Left cardiac atrium (tissue), 4 donors: ENCODE measurements at regions not wholly inside any gene's neighbourhood (a gene's known extent, or its start where the extent isn't known, plus 50 kb on each side); places are given as distances from the start of the nearest gene placed in this dataset.
A peak's percentile ranks its signal among the peaks of the same experiment; 100 is the strongest.

Experiments used
- ATAC-seq, 2 donors: fragments of 200-7000 bp; cut with Tn5 transposase; one replicate each; pipeline ENCODE4 v1.9.1; 2020; ENCODE audit warnings: mild to moderate bottlenecking in 2 of 2, moderate library complexity in 2 of 2
- DNase-seq: peaks from one replicate; pipeline ENCODE4 v3.0.0-alpha.2; 2020
- intact Hi-C, 2 donors: fragments of 100-400 bp; cut with DNase I; formaldehyde crosslinking; loops; one replicate each; pipeline versions ENCODE4 v1.14.1 to v1.15.1; 2022 to 2023
- donor health status: DM: no; HTN: yes; CAD: no.
- donor health status: DM: no; HTN: yes; CAD: no; lungs with severe emphysema.
- donor health status: DM: yes; HTN: yes; CAD: no.
- donor health status: Dilated cardiomyopathy.

GRCh38 chr2:65744477-65745200 lies 312.2 kb upstream of the SPRED2 start:
- no peak for ATAC-seq
- DNase-seq, result no peak
- intact Hi-C loops, result no loop called here

GRCh38 chr2:65742977-65743376 lies 310.6 kb upstream of the SPRED2 start:
- intact Hi-C loops, result no loop called here
- ATAC-seq (no peak), DNase-seq (no peak)

- no peak for DNase-seq
- ATAC-seq, result no peak
- intact Hi-C loops, result no loop called here
These were observed 307.5 kb upstream of the SPRED2 start for GRCh38 chr2:65739927-65740326.

- peak; percentile 27 to 85 for ATAC-seq
- DNase-seq, result no peak
- intact Hi-C loops, result no loop called here
These were observed 305.1 kb upstream of the SPRED2 start for GRCh38 chr2:65737452-65738011.

- intact Hi-C loops, result no loop called here
- ATAC-seq (no peak), DNase-seq (no peak)
These were observed 299.1 kb upstream of the SPRED2 start for GRCh38 chr2:65731476-65731875.

GRCh38 chr2:65730186-65730585 lies 297.8 kb upstream of the SPRED2 start:
- ATAC-seq, result no peak
- intact Hi-C loops, result no loop called here
- no peak for DNase-seq

GRCh38 chr2:65729246-65729645 lies 296.8 kb upstream of the SPRED2 start:
- intact Hi-C loops, result no loop called here
- ATAC-seq (no peak), DNase-seq (no peak)

- ATAC-seq (no peak), DNase-seq (no peak)
- intact Hi-C loops, result no loop called here
These were observed 296.2 kb upstream of the SPRED2 start for GRCh38 chr2:65728477-65729180.

- ATAC-seq (no peak), DNase-seq (no peak)
- intact Hi-C loops, result no loop called here
These were observed 295.4 kb upstream of the SPRED2 start for GRCh38 chr2:65727816-65728215.

- DNase-seq (no peak), ATAC-seq (no peak)
- intact Hi-C loops, result no loop called here
These were observed 295.0 kb upstream of the SPRED2 start for GRCh38 chr2:65727381-65727780.

GRCh38 chr2:65724752-65725151 lies 292.4 kb upstream of the SPRED2 start:
- no peak for DNase-seq
- no peak for ATAC-seq
- intact Hi-C loops, result loop anchor here in 1 of 2 donors (5.0 kb wide), 1 partner anchor 703 kb away; no protein-coding TSS in a partner anchor

GRCh38 chr2:65724336-65724735 lies 291.9 kb upstream of the SPRED2 start:
- intact Hi-C loops, result loop anchor here in 1 of 2 donors (5.0 kb wide), 1 partner anchor 703 kb away; no protein-coding TSS in a partner anchor
- no peak for ATAC-seq

GRCh38 chr2:65722028-65722778 lies 289.8 kb upstream of the SPRED2 start:
- ATAC-seq (peak; percentile 86 to 87), DNase-seq (peak; percentile 50)
- intact Hi-C loops, result loop anchor here in 1 of 2 donors (5.0 kb wide), 1 partner anchor 705 kb away; no protein-coding TSS in a partner anchor

More at GRCh38 chr2:65724336-65724735, 291.9 kb upstream of the SPRED2 start:
- no peak for DNase-seq

- intact Hi-C loops, result no loop called here
- ATAC-seq, result no peak
- DNase-seq, result no peak
These were observed 284.3 kb upstream of the SPRED2 start for GRCh38 chr2:65716698-65717097.

GRCh38 chr2:65715323-65715722 lies 282.9 kb upstream of the SPRED2 start:
- intact Hi-C loops, result no loop called here
- DNase-seq (no peak), ATAC-seq (no peak)

GRCh38 chr2:65714866-65715265 lies 282.5 kb upstream of the SPRED2 start:
- intact Hi-C loops, result no loop called here
- ATAC-seq (no peak), DNase-seq (no peak)

GRCh38 chr2:65711863-65712262 lies 279.5 kb upstream of the SPRED2 start:
- intact Hi-C loops, result no loop called here
- DNase-seq (no peak), ATAC-seq (no peak)

GRCh38 chr2:65710779-65711295 lies 278.4 kb upstream of the SPRED2 start:
- ATAC-seq (no peak), DNase-seq (no peak)
- intact Hi-C loops, result no loop called here

- no peak for ATAC-seq
- intact Hi-C loops, result no loop called here
- no peak for DNase-seq
These were observed 278.0 kb upstream of the SPRED2 start for GRCh38 chr2:65710356-65710755.
